NT2/D1 (cell line): ENCODE measurements at regions not wholly inside any gene's neighbourhood (a gene's known extent, or its start where the extent isn't known, plus 50 kb on each side); places are given as distances from the start of the nearest gene placed in this dataset.

ENCODE experiments used
- YY1 ChIP-seq: IDR thresholded peaks from 2 replicates; pipeline ENCODE4 v1.6.1; 2011; ENCODE audit not compliant: insufficient read length, insufficient read depth
- ZNF274 ChIP-seq: IDR thresholded peaks from 2 replicates; pipeline ENCODE4 v1.6.1; 2011; ENCODE audit warnings: mild to moderate bottlenecking, low read depth, low read length

DNA sequence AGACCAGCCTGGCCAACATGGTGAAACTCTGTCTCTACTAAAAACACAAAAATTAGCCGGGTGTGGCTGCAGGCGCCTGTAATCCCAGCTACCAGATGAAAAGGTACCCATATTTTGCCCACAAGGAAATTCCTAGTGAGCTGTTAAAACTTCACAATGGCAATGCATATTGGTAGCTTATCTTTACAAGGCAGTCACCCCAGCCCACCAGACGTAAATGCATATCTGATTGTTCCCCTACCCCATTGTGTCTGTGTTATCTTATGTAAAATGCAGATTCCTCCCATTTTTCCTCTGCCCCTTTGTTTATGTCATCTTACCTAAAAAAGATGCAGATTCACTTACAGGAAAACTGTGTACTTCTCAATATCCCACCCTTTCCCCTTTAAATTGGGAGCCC, 103.1 kb upstream of the SLC2A1 start:
- TF ChIP-seq ZNF274, result no peak
- TF ChIP-seq YY1, result no peak
